ENCODE measurements at regions not wholly inside any gene's neighbourhood (a gene's known extent, or its start where the extent isn't known, plus 50 kb on each side); places are given as distances from the start of the nearest gene placed in this dataset.

- intact Hi-C loops (cut with DNase I, micrococcal nuclease), result no loop called here
- ATAC-seq, result peak; percentile 91
These were observed 203.7 kb downstream of the SPTSSA start for GRCh38 chr14:34258318-34258717.

GRCh38 chr14:34257505-34257904 is 204.5 kb downstream of the SPTSSA start:
- ATAC-seq (no peak), DNase-seq (no peak)
- H3K36me3 ChIP-seq (ENCODE audit: low read depth), result no peaks in the 10 kb centered on the region
- TF ChIP-seq CTCF (IDR thresholded peaks at IDR 0.05), result no peak
- peaks cover 5% of the 10 kb centered on the region for H3K4me1 ChIP-seq (ENCODE audit: low read depth)
- H3K9me3 ChIP-seq, result no peaks in the 10 kb centered on the region
- H3K4me3 ChIP-seq, result no peak overlapping the region
- intact Hi-C loops (cut with DNase I, micrococcal nuclease), result no loop called here

More at GRCh38 chr14:34258318-34258717, 203.7 kb downstream of the SPTSSA start:
- no peak overlapping the region for H3K4me3 ChIP-seq
- DNase-seq, result peak in 1 of 3 donors; percentile 12
- no peak for TF ChIP-seq CTCF (IDR thresholded peaks at IDR 0.05)
- H3K4me1 ChIP-seq (ENCODE audit: low read depth), result peaks cover 5% of the 10 kb centered on the region
- H3K9me3 ChIP-seq, result no peaks in the 10 kb centered on the region
- no peaks in the 10 kb centered on the region for H3K36me3 ChIP-seq (ENCODE audit: low read depth)

- peaks cover 5% of the 10 kb centered on the region for H3K4me1 ChIP-seq (ENCODE audit: low read depth)
- no peak overlapping the region for H3K4me3 ChIP-seq
- intact Hi-C loops (cut with DNase I, micrococcal nuclease), result no loop called here
- no peaks in the 10 kb centered on the region for H3K36me3 ChIP-seq (ENCODE audit: low read depth)
- ATAC-seq (no peak), DNase-seq (no peak)
- TF ChIP-seq CTCF (IDR thresholded peaks at IDR 0.05), result no peak
- no peaks in the 10 kb centered on the region for H3K9me3 ChIP-seq
These were observed 205.8 kb downstream of the SPTSSA start for GRCh38 chr14:34256223-34256622.

GRCh38 chr14:34254571-34254970 is 207.5 kb downstream of the SPTSSA start:
- Histone ChIP-seq H3K4me1 (ENCODE audit: low read depth) (peaks cover 5% of the 10 kb centered on the region), H3K9me3 (no peaks in the 10 kb centered on the region), H3K4me3 (no peak overlapping the region), H3K36me3 (ENCODE audit: low read depth) (no peaks in the 10 kb centered on the region)
- intact Hi-C loops (cut with DNase I, micrococcal nuclease), result no loop called here
- DNase-seq (peak in 2 of 3 donors; percentile 27 to 33), ATAC-seq (peak; percentile 50)
- no peak for TF ChIP-seq CTCF (IDR thresholded peaks at IDR 0.05)

GRCh38 chr14:34254031-34254430 is 208.0 kb downstream of the SPTSSA start:
- no peaks in the 10 kb centered on the region for H3K36me3 ChIP-seq (ENCODE audit: low read depth)
- no peak for TF ChIP-seq CTCF (IDR thresholded peaks at IDR 0.05)
- H3K9me3 ChIP-seq, result no peaks in the 10 kb centered on the region
- intact Hi-C loops (cut with DNase I, micrococcal nuclease), result no loop called here
- H3K4me1 ChIP-seq (ENCODE audit: low read depth), result peaks cover 5% of the 10 kb centered on the region
- DNase-seq (no peak), ATAC-seq (no peak)
- no peak overlapping the region for H3K4me3 ChIP-seq

- Histone ChIP-seq H3K4me1 (ENCODE audit: low read depth) (peaks cover 5% of the 10 kb centered on the region), H3K9me3 (no peaks in the 10 kb centered on the region), H3K4me3 (no peak overlapping the region), H3K36me3 (ENCODE audit: low read depth) (no peaks in the 10 kb centered on the region)
- TF ChIP-seq CTCF (IDR thresholded peaks at IDR 0.05), result no peak
- DNase-seq, result no peak
- intact Hi-C loops (cut with DNase I, micrococcal nuclease), result no loop called here
- ATAC-seq, result no peak
These were observed 209.8 kb downstream of the SPTSSA start for GRCh38 chr14:34252227-34252626.
